ENCODE measurements at regions not wholly inside any gene's neighbourhood (a gene's known extent, or its start where the extent isn't known, plus 50 kb on each side); places are given as distances from the start of the nearest gene placed in this dataset.

DNA sequence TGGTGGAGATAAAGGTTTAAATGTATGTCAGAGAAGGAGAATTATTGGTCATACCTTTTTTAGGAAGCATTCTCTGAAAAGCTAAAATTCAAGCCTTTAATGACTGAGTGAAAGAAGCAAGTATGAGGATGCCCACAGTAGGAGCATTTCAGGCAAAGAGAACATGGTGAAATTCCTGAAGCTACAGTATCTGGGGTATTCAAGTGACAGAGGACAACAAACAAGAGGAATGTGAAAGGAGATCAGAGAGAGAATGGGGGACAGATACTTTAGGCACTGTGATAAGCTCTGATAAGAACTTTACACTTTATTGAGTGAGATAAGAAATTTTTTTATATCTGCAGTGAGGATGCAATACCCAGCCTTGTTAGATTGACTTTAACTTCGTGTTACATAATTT, 621.3 kb upstream of the AGA start:
- Mint-ChIP-seq H3K27me3 (ENCODE audit: unreplicated experiment) (no peaks in the 10 kb centered on the region), H3K9me3 (ENCODE audit: unreplicated experiment) (no peaks in the 10 kb centered on the region), H3K4me1 (ENCODE audit: unreplicated experiment) (no peaks in the 10 kb centered on the region), H3K4me3 (ENCODE audit: unreplicated experiment) (no peak overlapping the region), H3K36me3 (ENCODE audit: low read depth, unreplicated experiment) (no peaks in the 10 kb centered on the region), H3K27ac (ENCODE audit: unreplicated experiment) (no peak overlapping the region)
- no peak for DNase-seq (ENCODE audit: low spot score)
- TF ChIP-seq, protein P1, sequence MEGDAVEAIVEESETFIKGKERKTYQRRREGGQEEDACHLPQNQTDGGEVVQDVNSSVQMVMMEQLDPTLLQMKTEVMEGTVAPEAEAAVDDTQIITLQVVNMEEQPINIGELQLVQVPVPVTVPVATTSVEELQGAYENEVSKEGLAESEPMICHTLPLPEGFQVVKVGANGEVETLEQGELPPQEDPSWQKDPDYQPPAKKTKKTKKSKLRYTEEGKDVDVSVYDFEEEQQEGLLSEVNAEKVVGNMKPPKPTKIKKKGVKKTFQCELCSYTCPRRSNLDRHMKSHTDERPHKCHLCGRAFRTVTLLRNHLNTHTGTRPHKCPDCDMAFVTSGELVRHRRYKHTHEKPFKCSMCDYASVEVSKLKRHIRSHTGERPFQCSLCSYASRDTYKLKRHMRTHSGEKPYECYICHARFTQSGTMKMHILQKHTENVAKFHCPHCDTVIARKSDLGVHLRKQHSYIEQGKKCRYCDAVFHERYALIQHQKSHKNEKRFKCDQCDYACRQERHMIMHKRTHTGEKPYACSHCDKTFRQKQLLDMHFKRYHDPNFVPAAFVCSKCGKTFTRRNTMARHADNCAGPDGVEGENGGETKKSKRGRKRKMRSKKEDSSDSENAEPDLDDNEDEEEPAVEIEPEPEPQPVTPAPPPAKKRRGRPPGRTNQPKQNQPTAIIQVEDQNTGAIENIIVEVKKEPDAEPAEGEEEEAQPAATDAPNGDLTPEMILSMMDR (IDR thresholded peaks at IDR 0.05; ENCODE audit: unreplicated experiment): no peak

DNA sequence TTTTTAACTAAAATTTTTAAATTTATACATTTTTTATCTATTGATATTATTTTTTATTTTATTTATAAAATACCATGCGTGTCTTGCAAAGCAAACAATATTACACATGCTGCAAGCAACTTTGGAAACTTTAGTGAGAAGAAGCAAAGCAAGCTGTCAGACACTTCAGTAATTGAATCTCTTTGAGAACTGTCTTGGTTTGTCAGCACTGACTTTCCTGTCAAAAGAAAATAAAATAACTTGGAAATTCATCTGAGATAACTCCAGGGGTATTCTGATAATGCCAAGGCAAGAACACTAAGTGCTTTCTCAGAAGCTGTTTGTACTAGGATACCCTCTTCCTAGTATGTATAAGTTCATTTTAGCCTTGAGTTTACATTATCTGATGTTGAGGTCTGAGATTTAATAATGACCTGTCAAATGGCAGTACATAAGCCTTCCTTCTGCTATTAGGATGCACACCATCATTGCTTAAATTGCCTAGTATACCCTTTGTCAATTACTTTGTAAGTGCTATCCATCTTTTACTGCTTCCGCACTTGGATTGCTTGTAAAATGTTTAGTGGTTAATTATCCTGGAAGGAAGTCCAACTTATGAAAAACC, 624.2 kb upstream of the AGA start:
- no peak overlapping the region for H3K4me3 Mint-ChIP-seq (ENCODE audit: unreplicated experiment)
- no peaks in the 10 kb centered on the region for H3K27me3 Mint-ChIP-seq (ENCODE audit: unreplicated experiment)
- no peaks in the 10 kb centered on the region for H3K36me3 Mint-ChIP-seq (ENCODE audit: low read depth, unreplicated experiment)
- TF ChIP-seq, protein P1 (IDR thresholded peaks at IDR 0.05; ENCODE audit: unreplicated experiment): no peak
- no peaks in the 10 kb centered on the region for H3K4me1 Mint-ChIP-seq (ENCODE audit: unreplicated experiment)
- H3K27ac Mint-ChIP-seq (ENCODE audit: unreplicated experiment): no peak overlapping the region
- H3K9me3 Mint-ChIP-seq (ENCODE audit: unreplicated experiment): no peaks in the 10 kb centered on the region
- DNase-seq (ENCODE audit: low spot score): no peak

DNA sequence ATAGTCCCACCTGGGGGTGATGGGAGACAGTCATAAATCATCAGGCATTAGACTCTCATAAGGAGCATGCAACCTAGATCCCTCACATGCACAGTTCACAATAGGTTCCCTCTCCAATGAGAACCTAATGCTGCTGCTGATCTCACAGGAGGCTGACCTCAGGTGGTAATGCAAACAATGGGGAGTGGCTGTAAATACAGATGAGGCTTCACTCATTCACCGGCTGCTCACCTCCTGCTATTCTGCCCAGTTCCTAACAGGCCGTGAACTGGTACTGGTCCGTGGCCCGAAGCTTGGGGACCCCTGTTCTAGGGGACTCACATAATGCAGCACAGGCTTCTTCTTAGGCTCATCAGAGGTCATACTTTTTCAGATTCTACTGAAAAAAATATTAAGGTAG, 625.9 kb upstream of the AGA start:
- no peak overlapping the region for H3K4me3 Mint-ChIP-seq (ENCODE audit: unreplicated experiment)
- no peaks in the 10 kb centered on the region for H3K9me3 Mint-ChIP-seq (ENCODE audit: unreplicated experiment)
- H3K27ac Mint-ChIP-seq (ENCODE audit: unreplicated experiment): no peak overlapping the region
- DNase-seq (ENCODE audit: low spot score): no peak
- TF ChIP-seq, protein P1 (IDR thresholded peaks at IDR 0.05; ENCODE audit: unreplicated experiment): no peak
- H3K36me3 Mint-ChIP-seq (ENCODE audit: low read depth, unreplicated experiment): no peaks in the 10 kb centered on the region
- no peaks in the 10 kb centered on the region for H3K4me1 Mint-ChIP-seq (ENCODE audit: unreplicated experiment)
- H3K27me3 Mint-ChIP-seq (ENCODE audit: unreplicated experiment): no peaks in the 10 kb centered on the region

DNA sequence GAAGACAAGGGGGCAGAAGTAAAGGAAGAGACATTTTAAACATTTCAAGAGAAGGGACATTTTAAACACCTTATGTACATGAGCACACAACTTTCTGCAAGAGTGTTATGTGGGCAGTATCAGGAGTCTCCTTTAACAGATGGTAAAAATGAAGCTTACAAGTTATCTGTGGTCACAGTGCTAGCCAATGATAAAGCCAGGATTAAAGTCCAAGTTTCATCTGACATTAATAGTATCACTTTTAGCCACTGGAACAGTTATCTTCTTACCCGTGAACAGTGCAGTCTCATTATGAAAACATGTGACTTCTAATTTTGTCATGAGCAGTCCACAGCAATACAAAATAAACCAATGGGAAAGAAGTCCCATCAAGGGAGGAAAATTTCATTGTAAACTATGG, 627.9 kb upstream of the AGA start:
- no peak overlapping the region for H3K4me3 Mint-ChIP-seq (ENCODE audit: unreplicated experiment)
- TF ChIP-seq, protein P1 (IDR thresholded peaks at IDR 0.05; ENCODE audit: unreplicated experiment): no peak
- no peaks in the 10 kb centered on the region for H3K9me3 Mint-ChIP-seq (ENCODE audit: unreplicated experiment)
- no peaks in the 10 kb centered on the region for H3K27me3 Mint-ChIP-seq (ENCODE audit: unreplicated experiment)
- no peaks in the 10 kb centered on the region for H3K4me1 Mint-ChIP-seq (ENCODE audit: unreplicated experiment)
- no peaks in the 10 kb centered on the region for H3K36me3 Mint-ChIP-seq (ENCODE audit: low read depth, unreplicated experiment)
- DNase-seq (ENCODE audit: low spot score): no peak
- no peak overlapping the region for H3K27ac Mint-ChIP-seq (ENCODE audit: unreplicated experiment)

DNA sequence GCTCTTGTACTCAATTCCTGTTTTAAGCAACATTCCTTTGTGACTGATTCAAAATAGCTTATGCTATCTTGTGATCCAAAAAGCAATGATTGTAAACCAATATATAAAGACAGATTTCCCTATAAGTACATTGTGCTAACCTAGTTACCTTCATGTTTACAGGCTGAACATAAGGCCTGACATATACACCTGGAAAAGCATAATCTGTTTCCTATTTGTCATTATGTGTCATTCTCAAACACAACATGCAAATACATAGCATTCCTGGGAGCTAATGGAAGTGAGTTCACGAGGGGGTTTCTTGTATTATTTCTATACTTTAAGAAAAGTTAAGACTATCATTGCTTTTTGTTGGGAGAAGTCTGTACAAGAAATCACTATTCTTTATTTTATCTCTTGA, 638.1 kb upstream of the AGA start:
- TF ChIP-seq, protein P1 (IDR thresholded peaks at IDR 0.05; ENCODE audit: unreplicated experiment): no peak

More for the DNA sequence above, 638.1 kb upstream of the AGA start:
- H3K27ac Mint-ChIP-seq (ENCODE audit: unreplicated experiment): no peak overlapping the region
- no peaks in the 10 kb centered on the region for H3K9me3 Mint-ChIP-seq (ENCODE audit: unreplicated experiment)
- no peak overlapping the region for H3K4me3 Mint-ChIP-seq (ENCODE audit: unreplicated experiment)
- H3K4me1 Mint-ChIP-seq (ENCODE audit: unreplicated experiment): no peaks in the 10 kb centered on the region
- H3K27me3 Mint-ChIP-seq (ENCODE audit: unreplicated experiment): no peaks in the 10 kb centered on the region
- no peak for DNase-seq (ENCODE audit: low spot score)
- H3K36me3 Mint-ChIP-seq (ENCODE audit: low read depth, unreplicated experiment): no peaks in the 10 kb centered on the region

All from endothelial cell (in vitro differentiated cells).